HCT116 (cell line): ENCODE measurements at regions not wholly inside any gene's neighbourhood (a gene's known extent, or its start where the extent isn't known, plus 50 kb on each side); places are given as distances from the start of the nearest gene placed in this dataset.

Source experiments
- ATAC-seq: fragments of 200-7000 bp; cut with Tn5 transposase; 2 replicates; pipeline ENCODE4 v1.9.1; 2020; ENCODE audit warnings: mild to moderate bottlenecking, moderate library complexity
- BruUV-seq: library from RNA; stranded (reverse); fragments of 400-500 nt; replicated peaks from 2 replicates; lab custom pipeline; 2021; lab: Mats Ljungman, UMichigan
- CTCF ChIA-PET: fragments of 300-600 bp; sonication (Branson Sonifier 250); formaldehyde crosslinking; loops from one replicate; lab custom pipeline; 2021; ENCODE audit warnings: antibody characterized with exemption; lab: Charles Lee
- POLR2A ChIA-PET: fragments of 300-600, 350-600 bp; sonication (Branson Sonifier 250); formaldehyde crosslinking; loops from one replicate; lab custom pipeline; 2021; ENCODE audit warnings: antibody characterized with exemption; lab: Charles Lee
- RAD21 ChIA-PET, 2 experiments: fragments of 300-600 bp; sonication (Branson Sonifier 250); formaldehyde crosslinking; loops; one replicate each; lab custom pipeline; 2023; ENCODE audit warnings: low total read pairs in 2 of 2; ENCODE audit not compliant: uncharacterized antibody in 2 of 2, unreplicated experiment in 2 of 2, low non-redundant PET in 1 of 2; lab: Charles Lee
- DNase-seq: peaks from one replicate; pipeline ENCODE4 v3.0.0-alpha.2; 2010; ENCODE audit warnings: low read depth, low spot score
- H2AFZ ChIP-seq: fragments of 200-600 bp; shearing (Covaris generic), sonication (generic); 2 replicates; pipeline ENCODE4 v1.6.1; 2017; ENCODE audit warnings: low read depth, mixed run types, mixed read lengths, antibody characterized with exemption, low read length; ENCODE audit not compliant: poor library complexity, severe bottlenecking
- H3K27ac ChIP-seq: 2 replicates; pipeline ENCODE4 v1.5.1; 2012; ENCODE audit warnings: low read depth, low read length
- H3K27me3 ChIP-seq: fragments of 200-600 bp; sonication (generic); 2 replicates; pipeline ENCODE4 v1.6.1; 2016; ENCODE audit warnings: mixed run types, low read length, mixed read lengths; ENCODE audit not compliant: insufficient read depth
- H3K36me3 ChIP-seq, 2 experiments: fragments of 200-500 bp in 1 of 2; fragments of 200-600 bp in 1 of 2; sonication (Bioruptor generic) in 1 of 2; sonication (generic) in 1 of 2; 2 replicates each; pipeline versions ENCODE4 v1.5.1 to v1.6.1; 2014 to 2016; ENCODE audit warnings: low read length in 2 of 2, inconsistent platforms in 1 of 2, mixed read lengths in 1 of 2, mixed run types in 1 of 2; ENCODE audit not compliant: insufficient read depth in 2 of 2, control insufficient read depth in 1 of 2
- H3K4me1 ChIP-seq, 2 experiments: fragments of 200-600 bp in 1 of 2; sonication (generic) in 1 of 2; 2 replicates each; pipeline versions ENCODE4 v1.5.1 to v1.6.1; 2012 to 2017; ENCODE audit warnings: low read length in 2 of 2, inconsistent platforms in 1 of 2, mild to moderate bottlenecking in 1 of 2, mixed read lengths in 1 of 2, mixed run types in 1 of 2, moderate library complexity in 1 of 2; ENCODE audit not compliant: insufficient read depth in 2 of 2, control insufficient read depth in 1 of 2
- H3K4me2 ChIP-seq: fragments of 200-600 bp; sonication (generic); 2 replicates; pipeline ENCODE4 v1.6.1; 2017; ENCODE audit warnings: mixed run types, low read length, mixed read lengths
- H3K4me3 ChIP-seq, 2 experiments: fragments of 200-600 bp in 1 of 2; sonication (generic) in 1 of 2; replicated peaks in 1 of 2; 2 replicates each; pipeline ENCODE4 v1.5.1; 2011 to 2016; ENCODE audit warnings: low read length in 2 of 2, control low read depth in 1 of 2, low read depth in 1 of 2, mild to moderate bottlenecking in 1 of 2, mixed read lengths in 1 of 2, mixed run types in 1 of 2
- H3K79me2 ChIP-seq: fragments of 200-600 bp; sonication (generic); 2 replicates; pipeline ENCODE4 v1.6.1; 2017; ENCODE audit warnings: mild to moderate bottlenecking, mixed run types, low read length, moderate library complexity, mixed read lengths; ENCODE audit not compliant: insufficient read depth
- H3K9ac ChIP-seq: fragments of 200-600 bp; sonication (generic); 2 replicates; pipeline ENCODE4 v1.6.1; 2016; ENCODE audit warnings: low read length, mixed read lengths
- H3K9me2 ChIP-seq: fragments of 200-600 bp; sonication (generic), shearing (Covaris generic); 2 replicates; pipeline ENCODE4 v1.6.1; 2017; ENCODE audit warnings: mixed run types, mild to moderate bottlenecking, moderate library complexity; ENCODE audit not compliant: insufficient read depth
- H3K9me3 ChIP-seq, 2 experiments: fragments of 200-500 bp in 1 of 2; fragments of 200-600 bp in 1 of 2; sonication (Bioruptor generic) in 1 of 2; sonication (generic) in 1 of 2; 2 replicates each; pipeline ENCODE4 v1.6.1; 2014 to 2017; ENCODE audit warnings: low read length in 2 of 2, mixed read lengths in 2 of 2, inconsistent platforms in 1 of 2, low read depth in 1 of 2, mild to moderate bottlenecking in 1 of 2, mixed run types in 1 of 2, moderate library complexity in 1 of 2; ENCODE audit not compliant: control insufficient read depth in 1 of 2, insufficient read depth in 1 of 2
- H4K20me1 ChIP-seq: fragments of 200-600 bp; sonication (generic), shearing (Covaris generic); 2 replicates; pipeline ENCODE4 v1.6.1; 2017; ENCODE audit warnings: mixed run types, mild to moderate bottlenecking, moderate library complexity; ENCODE audit not compliant: insufficient read depth
- CBX3 ChIP-seq: IDR thresholded peaks from 2 replicates; pipeline ENCODE4 v1.6.1; 2012; ENCODE audit warnings: low read depth
- FOSL1 ChIP-seq: IDR thresholded peaks from 2 replicates; pipeline ENCODE4 v1.6.1; 2012; ENCODE audit warnings: low read depth
- JUND ChIP-seq: IDR thresholded peaks from 2 replicates; pipeline ENCODE4 v1.6.1; 2012
- POLR2AphosphoS5 ChIP-seq: IDR thresholded peaks from 2 replicates; pipeline ENCODE4 v1.6.1; 2011; ENCODE audit warnings: mild to moderate bottlenecking, low read depth, low read length, moderate library complexity
- REST ChIP-seq: IDR thresholded peaks from 2 replicates; pipeline ENCODE4 v1.6.1; 2012; ENCODE audit warnings: low read depth
- SIN3A ChIP-seq: IDR thresholded peaks from 2 replicates; pipeline ENCODE4 v1.6.1; 2012; ENCODE audit warnings: low read depth
- SRF ChIP-seq: IDR thresholded peaks from 2 replicates; pipeline ENCODE4 v1.6.1; 2012; ENCODE audit warnings: low read depth
- intact Hi-C: fragments of 100-400 bp; cut with micrococcal nuclease; formaldehyde crosslinking; loops from 2 replicates; pipeline ENCODE4 v1.10.0; 2022

GRCh38 chr5:126236994-126237393 is 186.2 kb upstream of the GRAMD2B start (continued):
- TF ChIP-seq REST (no peak), FOSL1 (no peak)
- TF ChIP-seq, all 23 proteins: peak for 0

GRCh38 chr5:126248611-126249010 is 174.6 kb upstream of the GRAMD2B start:
- Histone ChIP-seq H3K4me2 (no peak overlapping the region), H3K79me2 (no peaks in the 10 kb centered on the region), H3K9ac (no peak overlapping the region), H3K4me3 (no peak overlapping the region), H3K27me3 (no peaks in the 10 kb centered on the region), H4K20me1 (no peaks in the 10 kb centered on the region), H2AFZ (no peak overlapping the region), H3K27ac (no peak overlapping the region), H3K4me1 (no peaks in the 10 kb centered on the region), H3K36me3 (no peaks in the 10 kb centered on the region), H3K9me3 (no peaks in the 10 kb centered on the region), H3K9me2 (no peaks in the 10 kb centered on the region)
- ChIA-PET CTCF (no interaction called here), RAD21 (no interaction called here), POLR2A (no interaction called here)
- no peak for ATAC-seq
- DNase-seq, result no peak
- intact Hi-C loops, result no loop called here
- BruUV-seq, result no TSS peak
- no peak for TF ChIP-seq JUND
- TF ChIP-seq CBX3, result no peak
- TF ChIP-seq SRF, result no peak
- TF ChIP-seq SIN3A, result no peak
- TF ChIP-seq REST, result no peak
- TF ChIP-seq POLR2AphosphoS5, result no peak
